H9 (cell line): ENCODE measurements at regions not wholly inside any gene's neighbourhood (a gene's known extent, or its start where the extent isn't known, plus 50 kb on each side); places are given as distances from the start of the nearest gene placed in this dataset.

ENCODE experiments used
- DNase-seq: peaks from one replicate; pipeline ENCODE4 v3.0.0-alpha.2; 2017
- H2AFZ ChIP-seq: one replicate; pipeline ENCODE4 v1.6.1; 2013; ENCODE audit warnings: mild to moderate bottlenecking, low read length, control low read depth, moderate library complexity
- H2AK5ac ChIP-seq: 2 replicates; pipeline ENCODE4 v1.6.1; 2013; ENCODE audit warnings: low read length, control low read depth, mixed read lengths; ENCODE audit not compliant: insufficient read length
- H2BK120ac ChIP-seq: one replicate; pipeline ENCODE4 v1.6.1; 2013; ENCODE audit warnings: low read depth, mild to moderate bottlenecking, low read length, control low read depth, inconsistent platforms; ENCODE audit not compliant: poor library complexity, severe bottlenecking
- H2BK12ac ChIP-seq: 2 replicates; pipeline ENCODE4 v1.6.1; 2013; ENCODE audit warnings: low read length, control low read depth, mixed read lengths, low read depth; ENCODE audit not compliant: insufficient read length
- H2BK15ac ChIP-seq: 2 replicates; pipeline ENCODE4 v1.6.1; 2013; ENCODE audit warnings: low read depth, low read length, control low read depth
- H2BK20ac ChIP-seq: one replicate; pipeline ENCODE4 v1.6.1; 2013; ENCODE audit warnings: low read depth, mild to moderate bottlenecking, low read length, control low read depth, inconsistent platforms; ENCODE audit not compliant: poor library complexity, severe bottlenecking
- H2BK5ac ChIP-seq: 2 replicates; pipeline ENCODE4 v1.6.1; 2013; ENCODE audit warnings: low read length, control low read depth, mixed read lengths; ENCODE audit not compliant: insufficient read length
- H3K14ac ChIP-seq: 2 replicates; pipeline ENCODE4 v1.6.1; 2013; ENCODE audit warnings: low read length, control low read depth; ENCODE audit not compliant: insufficient read depth
- H3K18ac ChIP-seq: 2 replicates; pipeline ENCODE4 v1.6.1; 2013; ENCODE audit warnings: low read depth, mild to moderate bottlenecking, mixed read lengths, low read length, control low read depth; ENCODE audit not compliant: insufficient read length
- H3K23ac ChIP-seq: 2 replicates; pipeline ENCODE4 v1.6.1; 2013; ENCODE audit warnings: low read length, control low read depth, mixed read lengths, low read depth; ENCODE audit not compliant: insufficient read length
- H3K23me2 ChIP-seq: 2 replicates; pipeline ENCODE4 v1.6.1; 2013; ENCODE audit warnings: low read depth, mild to moderate bottlenecking, mixed read lengths, low read length, control low read depth; ENCODE audit not compliant: insufficient read length, poor library complexity, severe bottlenecking
- H3K27ac ChIP-seq: 2 replicates; pipeline ENCODE4 v1.5.1; 2013; ENCODE audit warnings: low read length, control low read depth, mixed read lengths, low read depth; ENCODE audit not compliant: insufficient read length
- H3K27me3 ChIP-seq: 2 replicates; pipeline ENCODE4 v1.6.1; 2013; ENCODE audit warnings: low read length, control low read depth, inconsistent platforms; ENCODE audit not compliant: insufficient read depth
- H3K4ac ChIP-seq: 2 replicates; pipeline ENCODE4 v1.6.1; 2013; ENCODE audit warnings: low read depth, mild to moderate bottlenecking, control low read depth, inconsistent platforms, low read length, moderate library complexity
- H3K4me1 ChIP-seq: 2 replicates; pipeline ENCODE4 v1.6.1; 2013; ENCODE audit warnings: low read length, control low read depth, inconsistent platforms; ENCODE audit not compliant: insufficient read depth
- H3K4me2 ChIP-seq: 2 replicates; pipeline ENCODE4 v1.6.1; 2013; ENCODE audit warnings: low read length, control low read depth, mixed read lengths; ENCODE audit not compliant: insufficient read length, insufficient read depth
- H3K56ac ChIP-seq: 2 replicates; pipeline ENCODE4 v1.6.1; 2013; ENCODE audit warnings: low read depth, mild to moderate bottlenecking, mixed read lengths, low read length, control low read depth; ENCODE audit not compliant: insufficient read length
- H3K79me1 ChIP-seq: 2 replicates; pipeline ENCODE4 v1.6.1; 2013; ENCODE audit warnings: low read depth, mild to moderate bottlenecking, moderate library complexity, low read length, control low read depth, inconsistent platforms; ENCODE audit not compliant: insufficient read depth, poor library complexity, severe bottlenecking
- H3K79me2 ChIP-seq: 2 replicates; pipeline ENCODE4 v1.6.1; 2013; ENCODE audit warnings: low read length, control low read depth, inconsistent platforms; ENCODE audit not compliant: insufficient read depth
- H3K9ac ChIP-seq: 2 replicates; pipeline ENCODE4 v1.6.1; 2013; ENCODE audit warnings: low read length, control low read depth, mixed read lengths; ENCODE audit not compliant: insufficient read length; ENCODE audit errors: extremely low read depth
- H3K9me3 ChIP-seq: one replicate; pipeline ENCODE4 v1.6.1; 2013; ENCODE audit warnings: low read depth, low read length, inconsistent platforms; ENCODE audit not compliant: control insufficient read depth
- H3T11ph ChIP-seq: one replicate; pipeline ENCODE4 v1.6.1; 2013; ENCODE audit warnings: mild to moderate bottlenecking, low read length, control low read depth, inconsistent platforms
- H4K20me1 ChIP-seq: one replicate; pipeline ENCODE4 v1.6.1; 2013; ENCODE audit not compliant: control insufficient read depth, insufficient read length, insufficient read depth
- H4K5ac ChIP-seq: 2 replicates; pipeline ENCODE4 v1.6.1; 2013; ENCODE audit warnings: low read depth, mild to moderate bottlenecking, mixed read lengths, low read length, control low read depth; ENCODE audit not compliant: insufficient read length
- H4K8ac ChIP-seq: replicated peaks from 2 replicates; pipeline ENCODE4 v1.6.1; 2013; ENCODE audit warnings: low read length, control low read depth, mixed read lengths, low read depth; ENCODE audit not compliant: insufficient read length
- H4K91ac ChIP-seq: 2 replicates; pipeline ENCODE4 v1.6.1; 2013; ENCODE audit warnings: low read depth, mild to moderate bottlenecking, moderate library complexity, mixed read lengths, low read length, control low read depth; ENCODE audit not compliant: insufficient read length
- H3K27ac Mint-ChIP-seq, 3 experiments: 2 replicates in 2 of 3; 3 replicates in 1 of 3; pipeline ENCODE4 v1.8.0; 2020 to 2021; ENCODE audit warnings: mixed read lengths in 3 of 3, mild to moderate bottlenecking in 1 of 3, moderate library complexity in 1 of 3
- H3K27me3 Mint-ChIP-seq: 2 replicates; pipeline ENCODE4 v1.8.0; 2021; ENCODE audit warnings: low read depth, mild to moderate bottlenecking, moderate library complexity, mixed read lengths
- H3K36me3 Mint-ChIP-seq, 3 experiments: 2 replicates in 2 of 3; 3 replicates in 1 of 3; pipeline ENCODE4 v1.8.0; 2020 to 2021; ENCODE audit warnings: low read depth in 3 of 3, mixed read lengths in 3 of 3; ENCODE audit not compliant: insufficient read depth in 1 of 3
- H3K4me1 Mint-ChIP-seq, 2 experiments: 2 replicates each; pipeline ENCODE4 v1.8.0; 2020; ENCODE audit warnings: mixed read lengths in 2 of 2
- H3K4me3 Mint-ChIP-seq, 2 experiments: 2 replicates in 1 of 2; 3 replicates in 1 of 2; pipeline ENCODE4 v1.8.0; 2020 to 2021; ENCODE audit warnings: mild to moderate bottlenecking in 2 of 2, mixed read lengths in 2 of 2, moderate library complexity in 1 of 2
- H3K9me3 Mint-ChIP-seq, 2 experiments: 2 replicates in 1 of 2; 3 replicates in 1 of 2; pipeline ENCODE4 v1.8.0; 2020; ENCODE audit warnings: mild to moderate bottlenecking in 2 of 2, mixed read lengths in 2 of 2, moderate library complexity in 1 of 2
- CTCF ChIP-seq: fragments of 200-600 bp; sonication (generic); conservative IDR thresholded peaks from 3 replicates; pipeline ENCODE4 v1.8.0; 2021; ENCODE audit warnings: antibody characterized with exemption, mild to moderate bottlenecking
- WGBS: extraction: QIAGEN DNeasy Blood & Tissue Kit; methylation state at CpG from one replicate; pipeline ENCODE4 v1.1.7; 2013; ENCODE audit warnings: missing lambda C conversion rate, low lambda C conversion rate, mixed read lengths; ENCODE audit not compliant: insufficient read length; ENCODE audit errors: extremely low coverage; 5-methylcytosine and 5-hydroxymethylcytosine counted together

- Histone ChIP-seq H3K4me1 (no peaks in the 10 kb centered on the region; the same call in 1 of the 2 replicates), H4K91ac (no peak overlapping the region), H2AK5ac (no peak overlapping the region), H3K14ac (no peak overlapping the region), H4K8ac (no peak overlapping the region), H4K5ac (no peak overlapping the region), H2BK120ac (no peak overlapping the region), H3K79me1 (no peaks in the 10 kb centered on the region), H3K4me2 (no peak overlapping the region), H3K4ac (no peak overlapping the region), H2BK20ac (no peak overlapping the region), H3K23ac (no peak overlapping the region), H3K23me2 (peaks cover 7% of the 10 kb centered on the region), H2BK15ac (no peak overlapping the region), H2AFZ (no peak overlapping the region), H3T11ph (no peak overlapping the region), H2BK12ac (no peak overlapping the region), H3K56ac (no peak overlapping the region), H4K20me1 (no peaks in the 10 kb centered on the region), H3K9me3 (no peaks in the 10 kb centered on the region), H3K27ac (no peak overlapping the region), H2BK5ac (no peak overlapping the region), H3K27me3 (no peaks in the 10 kb centered on the region; the same call in 1 of the 2 replicates), H3K79me2 (no peaks in the 10 kb centered on the region), H3K9ac (no peak overlapping the region), H3K18ac (no peak overlapping the region)
- Mint-ChIP-seq H3K27ac (no peak overlapping the region; a peak in 1 of 7 replicates), H3K9me3 (no peaks in the 10 kb centered on the region), H3K36me3 (no peaks in the 10 kb centered on the region), H3K4me1 (peaks cover 4 to 6% of the 10 kb centered on the region in 2 experiments), H3K4me3 (no peak overlapping the region), H3K27me3 (peaks cover 13% of the 10 kb centered on the region)
- WGBS = no CpG with 5 or more reads among the region's 5 CpGs
- no peak for DNase-seq
- TF ChIP-seq CTCF = no peak
These were observed 117.1 kb downstream of the GXYLT1 start for GRCh38 chr12:42027546-42027945.
